Stimulated activated CD4-positive, alpha-beta T cell treated with anti-CD3 and anti-CD28 coated beads, Interleukin-2, amount 100 ng/mL, for 24 hours (primary cell): ENCODE measurements at regions not wholly inside any gene's neighbourhood (a gene's known extent, or its start where the extent isn't known, plus 50 kb on each side); places are given as distances from the start of the nearest gene placed in this dataset.
"Not testable (repeated sequence)": the region's sequence is repeated elsewhere in the genome, so short reads cannot be mapped to it uniquely, and the experiment has no call there.

Experiments
- DNase-seq, 2 donors: peaks; one replicate each; pipeline ENCODE4 v3.0.0-alpha.2; 2020

DNA sequence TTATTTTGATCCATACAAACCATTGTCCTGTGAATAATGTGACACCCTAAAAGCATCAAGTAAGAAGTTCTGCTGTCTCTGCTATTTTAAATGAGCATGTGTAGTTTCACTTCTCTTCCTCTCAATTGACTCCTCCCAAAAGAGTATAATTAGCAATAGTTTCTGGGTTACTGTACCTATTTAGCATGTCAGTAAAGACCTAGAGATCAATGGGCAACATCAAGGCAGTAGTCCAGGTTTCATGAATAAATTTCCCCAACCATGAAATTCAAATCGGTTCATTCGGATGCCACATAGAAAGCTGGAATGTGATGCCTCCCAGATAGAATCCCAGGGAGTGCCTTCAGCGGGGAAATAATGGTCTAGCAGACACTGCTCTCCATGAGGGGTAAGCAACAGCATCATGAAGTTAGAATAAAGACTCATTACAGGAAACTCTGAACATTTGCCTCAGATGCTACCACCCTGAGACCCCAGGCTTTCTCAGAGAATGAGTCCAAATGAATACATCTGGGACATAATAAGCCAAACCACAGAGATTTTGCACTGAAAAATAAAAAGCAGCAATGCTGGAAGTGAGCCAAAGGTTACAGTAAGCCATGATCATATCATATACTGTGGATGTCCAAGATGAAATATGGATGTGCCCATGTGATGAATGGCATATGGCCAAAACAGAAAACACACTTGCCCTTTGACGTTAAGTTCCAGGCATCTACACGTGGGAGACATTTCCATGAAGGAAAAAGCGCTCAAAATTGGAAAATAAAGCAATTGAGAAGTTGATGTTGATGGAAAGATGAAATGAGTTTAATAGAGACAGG is 1107.0 kb upstream of the SEMA6A start:
- no peak for DNase-seq

DNA sequence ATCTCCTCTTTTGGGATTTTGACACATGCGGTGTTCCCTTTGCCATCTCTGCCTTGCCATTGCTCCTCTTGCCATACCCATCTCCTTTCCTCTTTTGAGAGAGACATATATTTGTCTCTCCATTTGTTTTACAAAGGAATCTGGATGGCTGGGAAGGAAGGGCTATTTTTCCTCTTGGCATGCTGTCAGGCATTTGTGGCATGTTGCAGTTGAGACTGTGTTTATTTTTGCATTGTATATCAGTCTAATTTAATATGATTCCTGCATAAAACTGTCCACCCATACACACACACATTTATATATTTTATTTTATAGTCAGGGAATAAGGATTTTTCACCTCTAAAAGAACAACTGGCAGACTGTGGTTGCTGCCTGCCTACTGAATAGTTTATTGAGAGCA is 1105.8 kb upstream of the SEMA6A start:
- no peak for DNase-seq

GRCh38 chr5:117679046-117679445 is 1104.4 kb upstream of the SEMA6A start:
- no peak for DNase-seq

DNA sequence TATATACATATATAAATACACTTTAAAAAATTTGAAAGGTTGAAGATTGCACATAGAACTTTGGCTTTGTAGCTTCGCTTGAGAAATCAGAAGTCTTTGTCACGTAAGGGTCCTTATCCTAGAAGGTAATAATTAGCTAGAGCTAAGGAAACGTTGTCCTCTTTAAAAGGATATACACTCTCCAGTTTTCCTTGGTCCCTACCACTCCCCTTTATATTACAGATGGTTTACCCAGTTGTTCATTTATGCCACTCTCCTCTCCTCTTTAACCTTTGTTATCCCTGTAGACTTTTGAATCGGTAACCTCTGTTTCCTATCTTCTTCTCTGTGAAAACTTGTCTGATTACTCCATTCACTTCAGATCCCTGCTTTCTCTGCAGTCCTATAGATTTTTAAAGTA is 1101.0 kb upstream of the SEMA6A start:
- DNase-seq, result no peak

GRCh38 chr5:117671551-117671950 is 1096.9 kb upstream of the SEMA6A start:
- no peak for DNase-seq

DNA sequence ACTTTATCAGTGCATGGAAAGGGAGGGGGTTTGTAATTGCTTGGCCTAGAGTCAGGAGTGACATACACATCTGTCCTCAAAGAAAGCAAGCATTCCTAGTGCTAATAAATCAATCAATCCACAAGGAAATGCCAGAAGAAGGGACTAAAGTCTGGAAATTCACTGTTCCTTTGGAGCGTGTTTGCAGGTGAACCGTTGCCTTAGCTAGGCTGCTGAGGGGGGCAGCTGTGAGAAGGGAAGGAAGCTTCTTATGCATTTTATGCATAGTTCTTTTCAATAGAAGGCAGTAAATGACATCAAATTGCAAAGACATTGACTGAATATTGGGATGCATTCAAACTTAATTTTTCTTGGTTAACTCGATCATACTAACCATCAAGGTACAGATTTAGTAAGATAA is 1092.5 kb upstream of the SEMA6A start:
- DNase-seq, result no peak

- DNase-seq, result no peak
Observed at GRCh38 chr5:117665121-117665520, 1090.5 kb upstream of the SEMA6A start.

GRCh38 chr5:117662361-117662760 is 1087.7 kb upstream of the SEMA6A start:
- no peak for DNase-seq

- DNase-seq, result no peak
Observed at GRCh38 chr5:117657541-117657940, 1082.9 kb upstream of the SEMA6A start.

GRCh38 chr5:117652958-117653280 is 1078.3 kb upstream of the SEMA6A start:
- DNase-seq, result no peak

DNA sequence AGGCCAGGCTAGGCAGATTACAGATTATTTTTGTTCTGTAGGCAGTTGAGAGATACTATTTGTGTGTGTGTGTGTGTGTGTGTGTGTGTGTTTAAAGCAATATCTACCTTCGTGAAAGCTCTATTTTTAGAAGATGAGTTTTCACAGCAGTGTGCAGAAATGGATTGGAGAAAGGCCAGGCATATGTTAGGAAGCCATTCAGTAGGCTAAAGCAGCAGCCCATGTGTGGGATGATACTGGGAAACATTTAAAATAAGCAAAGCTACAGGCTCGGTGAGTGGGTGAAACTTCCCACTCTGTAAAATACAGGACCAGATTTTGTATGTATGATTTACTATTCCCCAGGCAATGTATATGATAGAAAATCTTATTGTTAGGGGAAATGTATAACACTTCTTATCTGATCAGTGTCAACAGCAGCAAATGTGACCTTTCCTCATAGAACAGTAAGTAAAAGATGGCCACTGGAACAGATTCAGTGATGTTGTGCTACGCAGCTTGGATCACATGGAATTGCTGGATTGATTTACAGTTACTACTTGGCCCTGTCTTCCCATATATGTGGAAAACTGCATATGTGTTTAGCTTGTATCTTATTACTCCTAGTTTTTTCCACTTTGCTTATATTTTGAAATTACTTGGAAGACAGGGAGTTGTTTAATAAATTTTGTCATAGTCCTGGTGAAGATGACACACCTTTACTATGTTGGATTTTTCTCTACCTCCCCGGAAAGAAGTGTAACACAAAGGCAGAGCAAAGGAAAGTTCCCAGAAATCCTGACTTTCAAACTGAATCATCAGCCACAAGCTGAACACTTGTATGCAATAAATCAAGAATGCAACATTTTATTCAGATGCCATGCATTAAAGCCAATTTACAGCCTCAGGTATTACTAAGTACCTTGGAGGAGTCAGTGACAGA is 1077.7 kb upstream of the SEMA6A start:
- no peak for DNase-seq

- no peak for DNase-seq
Observed at GRCh38 chr5:117649821-117650220, 1075.2 kb upstream of the SEMA6A start.

- no peak for DNase-seq
Observed at GRCh38 chr5:117645400-117645799, 1070.8 kb upstream of the SEMA6A start.

- DNase-seq, result no peak
Observed at GRCh38 chr5:117638581-117638980, 1064.0 kb upstream of the SEMA6A start.

- no peak for DNase-seq
Observed at GRCh38 chr5:117633093-117633492, 1058.5 kb upstream of the SEMA6A start.

GRCh38 chr5:117624201-117624600 is 1049.6 kb upstream of the SEMA6A start:
- no peak for DNase-seq

DNA sequence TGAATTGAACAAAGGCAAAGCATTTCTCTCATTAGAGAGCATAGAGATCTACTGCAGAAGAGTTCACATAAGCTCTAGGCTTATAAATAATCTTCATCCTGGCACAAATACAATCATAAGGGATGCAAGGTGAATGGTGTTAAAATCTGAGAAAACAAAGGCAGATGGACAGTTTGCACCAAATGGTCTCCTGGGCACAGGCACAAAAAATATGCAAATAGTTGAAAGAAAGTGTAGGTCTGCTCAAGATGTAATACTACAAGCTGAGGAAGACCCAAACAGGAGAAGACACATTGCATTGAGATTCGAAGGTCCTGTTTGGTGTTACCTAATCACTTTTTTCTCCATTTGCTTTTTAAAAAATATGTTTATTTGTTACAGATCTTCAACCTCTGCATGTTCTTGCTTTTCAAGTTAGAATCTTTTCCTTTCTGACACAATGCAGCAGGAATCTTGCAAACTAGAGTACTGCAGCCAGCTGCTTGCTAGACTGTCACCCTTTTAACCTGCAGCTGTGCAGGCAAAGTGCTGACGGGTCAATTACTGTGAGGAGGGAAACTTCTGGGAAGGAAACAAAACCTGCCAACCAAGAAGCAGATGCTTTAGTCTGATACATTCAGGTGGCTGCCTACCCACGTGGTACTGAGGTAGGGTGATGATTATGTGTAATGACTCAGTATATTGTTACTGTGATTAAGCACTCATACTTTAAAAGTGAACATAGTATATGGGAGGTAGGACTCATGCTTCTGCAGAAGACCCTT is 1048.6 kb upstream of the SEMA6A start:
- no peak for DNase-seq

- no peak for DNase-seq
Observed at GRCh38 chr5:117621921-117622320, 1047.3 kb upstream of the SEMA6A start.

DNA sequence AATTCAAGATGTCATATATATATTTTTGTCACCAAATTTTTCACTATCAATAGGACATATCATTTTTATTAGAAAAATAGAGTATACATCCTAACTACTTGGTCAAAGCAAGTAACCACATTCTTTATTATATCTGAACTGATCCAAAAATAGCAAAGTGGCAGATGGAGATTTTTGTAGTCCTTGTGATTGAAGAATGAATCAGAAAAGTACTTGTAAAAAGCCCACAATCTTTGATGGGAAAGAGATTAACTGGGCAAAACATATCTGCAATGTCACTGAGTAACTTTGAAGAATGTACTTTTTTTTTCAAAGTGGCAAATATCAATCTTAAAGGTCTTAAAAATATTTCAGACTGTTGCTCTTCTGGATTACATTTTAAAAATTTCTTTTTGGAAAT is 1040.6 kb upstream of the SEMA6A start:
- no peak for DNase-seq

DNA sequence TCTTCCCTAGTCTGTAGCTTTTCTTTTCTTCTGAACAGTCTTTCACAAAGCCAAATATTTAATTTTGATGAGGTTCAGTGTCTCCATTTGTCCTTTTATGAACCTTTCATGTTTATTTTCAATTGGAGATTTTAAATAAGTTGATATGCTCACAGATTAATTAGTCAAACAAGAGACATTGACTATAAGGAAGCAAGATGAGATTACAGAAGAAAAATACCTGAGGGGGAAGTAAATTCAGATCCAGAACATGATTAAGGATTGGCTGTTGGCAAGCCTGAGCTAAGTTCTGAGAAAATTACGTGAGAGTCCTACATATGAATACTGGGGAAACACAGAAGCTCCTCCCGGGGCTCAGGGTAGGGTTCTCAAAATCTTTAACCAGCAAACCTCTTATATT is 1039.8 kb upstream of the SEMA6A start:
- DNase-seq, result no peak

DNA sequence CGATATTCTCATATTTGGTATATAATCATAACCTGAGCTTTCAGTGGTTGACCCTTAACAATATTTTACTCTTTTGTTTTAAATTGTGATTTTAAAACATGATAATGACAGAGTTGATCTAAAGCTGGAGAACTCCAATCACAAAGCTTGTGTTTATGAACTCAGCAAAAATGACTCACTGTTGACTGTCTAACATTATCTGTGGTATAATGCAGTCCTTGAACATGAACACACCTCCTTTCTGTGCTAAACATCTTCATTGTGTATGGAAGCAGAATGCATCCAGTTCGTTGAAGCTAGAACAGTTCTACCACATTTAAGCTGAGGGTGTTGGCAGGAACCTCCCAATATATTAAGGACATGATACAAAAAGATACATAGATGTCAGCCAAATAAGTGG is 1030.2 kb upstream of the SEMA6A start:
- no peak for DNase-seq

DNA sequence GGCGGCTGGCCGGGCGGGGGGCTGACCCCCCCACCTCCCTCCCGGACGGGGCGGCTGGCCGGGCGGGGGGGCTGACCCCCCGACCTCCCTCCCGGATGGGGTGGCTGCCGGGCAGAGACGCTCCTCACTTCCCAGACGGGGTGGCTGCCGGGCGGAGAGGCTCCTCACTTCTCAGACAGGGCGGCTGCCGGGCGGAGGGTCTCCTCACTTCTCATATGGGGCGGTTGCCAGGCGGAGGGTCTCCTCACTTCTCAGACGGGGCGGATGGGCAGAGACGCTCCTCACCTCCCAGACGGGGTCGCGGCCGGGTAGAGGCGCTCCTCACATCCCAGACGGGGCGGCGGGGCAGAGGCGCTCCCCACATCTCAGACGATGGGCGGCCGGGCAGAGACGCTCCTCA is 1025.2 kb upstream of the SEMA6A start:
- not testable (repeated sequence) for DNase-seq

DNA sequence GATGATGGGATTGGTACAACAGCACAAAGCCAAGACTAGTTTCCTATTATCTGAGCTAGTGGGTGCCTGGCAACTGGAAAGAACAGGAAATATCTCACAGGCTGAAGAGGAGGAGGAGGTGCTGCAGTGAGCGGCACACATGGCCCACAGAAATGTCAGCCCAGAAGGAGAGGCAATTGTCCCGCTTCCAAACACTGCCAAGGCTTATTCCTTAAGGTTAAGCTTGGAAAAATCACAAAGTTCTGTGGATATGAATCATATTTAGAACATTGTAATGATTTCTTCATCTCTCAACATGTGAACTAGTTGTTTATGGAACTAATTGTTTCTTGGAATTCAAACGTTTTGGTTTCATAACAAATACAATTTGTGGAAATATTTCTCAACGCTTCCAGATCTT is 1019.5 kb upstream of the SEMA6A start:
- no peak for DNase-seq

DNA sequence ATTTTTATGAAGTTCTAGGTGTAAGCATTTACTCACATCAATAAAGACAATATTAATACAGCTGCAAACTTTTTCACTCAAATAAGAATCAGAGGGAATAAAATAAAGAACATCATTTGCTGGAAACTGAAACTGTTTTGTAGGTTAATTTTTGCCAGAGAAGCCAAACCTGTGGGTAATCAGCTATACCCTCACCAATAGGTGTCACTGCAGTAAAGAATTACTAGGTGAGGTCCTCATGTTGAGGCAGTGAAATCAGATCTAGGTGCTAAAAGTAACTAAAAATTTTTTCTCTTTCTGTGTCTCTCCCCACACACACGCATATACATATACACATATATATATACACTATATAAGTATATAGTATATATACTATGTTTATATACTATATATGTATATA is 1016.3 kb upstream of the SEMA6A start:
- no peak for DNase-seq
